K562 (cell line): ENCODE measurements at regions not wholly inside any gene's neighbourhood (a gene's known extent, or its start where the extent isn't known, plus 50 kb on each side); places are given as distances from the start of the nearest gene placed in this dataset. TPM values are rescaled to one million over a fixed set of nuclear protein-coding genes. Genes with fewer than 3 reads are reported as not detected.

Source experiments
- ATAC-seq: fragments of 200-7000 bp; cut with Tn5 transposase; 3 replicates; pipeline ENCODE4 v1.9.1; 2020; ENCODE audit warnings: moderate library complexity
- BruUV-seq: library from RNA; stranded (reverse); fragments of 400-500 nt; replicated peaks from 2 replicates; lab custom pipeline; 2021; lab: Mats Ljungman, UMichigan
- CTCF ChIA-PET: fragments of 300-600 bp; formaldehyde crosslinking; extraction: SDS; loops from one replicate; lab custom pipeline; 2021; ENCODE audit warnings: low intra/inter-chr PET ratio; lab: Yijun Ruan, JAX
- POLR2A ChIA-PET: fragments of 300-600, 350-650 bp; sonication (Branson Sonifier 250); formaldehyde crosslinking; extraction: SDS; loops from one replicate; lab custom pipeline; 2021; ENCODE audit warnings: antibody characterized with exemption, inconsistent platforms; lab: Yijun Ruan, JAX
- DNase-seq, 4 experiments: peaks; one replicate each; pipeline versions ENCODE4 v3.0.0 to v3.0.0-alpha.2; 2011 to 2018; ENCODE audit warnings: low spot score in 3 of 4, mixed read lengths in 3 of 4; ENCODE audit errors: extremely low read depth in 1 of 4
- FAIRE-seq: peaks from 2 replicates; lab custom pipeline; 2011; peaks lifted over from hg19 to GRCh38; lab: Jason Lieb, UNC
- H2AFZ ChIP-seq: 2 replicates; pipeline ENCODE4 v1.6.0; 2011; ENCODE audit warnings: low read depth, low read length, control low read depth, inconsistent platforms
- H3K27ac ChIP-seq: fragments of 200-600 bp; 3 replicates; pipeline ENCODE4 v1.8.0; 2011; ENCODE audit warnings: low read depth, mild to moderate bottlenecking, control low read depth, inconsistent platforms, low read length, moderate library complexity, mixed read lengths; ENCODE audit errors: extremely low read depth
- H3K27me3 ChIP-seq, 2 experiments: fragments of 300-600 bp in 1 of 2; 2 replicates in 1 of 2; 3 replicates in 1 of 2; pipeline versions ENCODE4 v1.6.0 to v1.8.0; 2011; ENCODE audit warnings: inconsistent platforms in 2 of 2, low read length in 2 of 2, mild to moderate bottlenecking in 1 of 2, mixed read lengths in 1 of 2, moderate library complexity in 1 of 2; ENCODE audit not compliant: control insufficient read depth in 2 of 2, insufficient read depth in 2 of 2
- H3K36me3 ChIP-seq: fragments of 300-600 bp; 3 replicates; pipeline ENCODE4 v1.8.0; 2011; ENCODE audit warnings: mild to moderate bottlenecking, low read length, inconsistent platforms; ENCODE audit not compliant: control insufficient read depth, insufficient read depth
- H3K4me1 ChIP-seq, 2 experiments: fragments of 200-600 bp in 1 of 2; replicated peaks in 1 of 2; 2 replicates in 1 of 2; 3 replicates in 1 of 2; pipeline versions ENCODE4 v1.5.1 to v1.8.0; 2011; ENCODE audit warnings: inconsistent platforms in 2 of 2, low read length in 2 of 2, mild to moderate bottlenecking in 1 of 2, mixed read lengths in 1 of 2, moderate library complexity in 1 of 2; ENCODE audit not compliant: control insufficient read depth in 2 of 2, insufficient read depth in 2 of 2
- H3K4me2 ChIP-seq: 2 replicates; pipeline ENCODE4 v1.6.1; 2011; ENCODE audit warnings: low read length, control low read depth, inconsistent platforms, mixed read lengths; ENCODE audit not compliant: insufficient read depth
- H3K4me3 ChIP-seq: fragments of 200-600 bp; sonication (generic), shearing (Covaris generic); 2 replicates; pipeline ENCODE4 v1.5.1; 2016; ENCODE audit warnings: control low read depth, inconsistent platforms
- H3K79me2 ChIP-seq: fragments of 200-600 bp; 3 replicates; pipeline ENCODE4 v1.8.0; 2011; ENCODE audit warnings: low read length, inconsistent platforms; ENCODE audit not compliant: control insufficient read depth, insufficient read depth
- H3K9ac ChIP-seq, 2 experiments: 2 replicates each; pipeline versions ENCODE4 v1.6.0 to v1.6.1; 2011; ENCODE audit warnings: low read depth in 2 of 2, low read length in 2 of 2, control low read depth in 1 of 2, inconsistent platforms in 1 of 2, mild to moderate bottlenecking in 1 of 2, mixed read lengths in 1 of 2; ENCODE audit not compliant: insufficient read depth in 1 of 2
- H3K9me1 ChIP-seq: one replicate; pipeline ENCODE4 v1.6.0; 2011; ENCODE audit warnings: inconsistent platforms, mild to moderate bottlenecking, low read length, moderate library complexity; ENCODE audit not compliant: control insufficient read depth, insufficient read depth
- H3K9me3 ChIP-seq: replicated peaks from 2 replicates; pipeline ENCODE4 v1.5.1; 2011; ENCODE audit warnings: low read depth, low read length, inconsistent platforms; ENCODE audit not compliant: control insufficient read depth, insufficient read depth
- H4K20me1 ChIP-seq: replicated peaks from 2 replicates; pipeline ENCODE4 v1.6.1; 2011; ENCODE audit warnings: low read length, inconsistent platforms, mixed read lengths; ENCODE audit not compliant: control insufficient read depth, insufficient read depth
- BRF1 ChIP-seq: IDR thresholded peaks from 3 replicates; pipeline ENCODE4 v1.6.1; 2011; ENCODE audit warnings: borderline replicate concordance, mild to moderate bottlenecking; ENCODE audit not compliant: insufficient read length; ENCODE audit errors: extremely low read depth
- PPARD ChIP-seq: fragments of 250-450 bp; sonication (Bioruptor Pico); IDR thresholded peaks from 2 replicates; pipeline ENCODE4 v1.8.0; 2022; ENCODE audit warnings: inconsistent platforms, mild to moderate bottlenecking, moderate library complexity
- ZNF76 ChIP-seq: fragments of 250-450 bp; sonication (Bioruptor Pico); IDR thresholded peaks from 2 replicates; pipeline ENCODE4 v1.4.0; 2020; ENCODE audit warnings: mild to moderate bottlenecking, moderate library complexity, borderline replicate concordance
- whole genome bisulfite sequencing: fragments of 100-300 bp; shearing (Covaris generic); methylation state at CpG from one replicate; pipeline ENCODE4 v1.1.6; 2016; ENCODE audit warnings: low coverage, mixed read lengths; ENCODE audit not compliant: insufficient coverage; ENCODE audit errors: missing lambda C conversion rate; 5-methylcytosine and 5-hydroxymethylcytosine counted together
- in situ Hi-C: fragments of 300-500 bp; cut with MboI; formaldehyde crosslinking; loops from 4 replicates; pipeline ENCODE4 v1.15.0; 2018; ENCODE audit warnings: inconsistent platforms, mixed read lengths
- intact Hi-C: fragments of 100-400 bp; cut with micrococcal nuclease; formaldehyde crosslinking; loops from 2 replicates; pipeline ENCODE4 v1.14.2; 2022
- microRNA counts: library from miRNA; unstranded; fragments of <30 nt; microRNA quantifications from one replicate; lab custom pipeline; 2016
- microRNA-seq: library from miRNA; unstranded; fragments of <30 nt; microRNA quantifications from one replicate; pipeline ENCODE4, GENCODE V29; 2018; ENCODE audit warnings: borderline microRNAs expressed
- small RNA-seq: library from RNA; depleted of rRNA; stranded (forward); fragments of <200 nt; gene quantifications from one replicate; pipeline ENCODE3, GENCODE V24; 2014
- TF ChIP-seq, protein P1 (sequence below): fragments of 450-650 bp; formaldehyde crosslinking; IDR thresholded peaks from 2 replicates; pipeline ENCODE4 v1.4.0; 2020; ENCODE audit warnings: mild to moderate bottlenecking, mixed read lengths
- TF ChIP-seq, protein P2 (sequence below), 3 experiments: fragments of 200-800 bp in 1 of 3; sonication (Bioruptor generic) in 1 of 3; sonication (generic) in 1 of 3; formaldehyde crosslinking in 1 of 3; IDR thresholded peaks; 2 replicates each; pipeline versions ENCODE4 v1.6.1 to v1.8.0; 2016 to 2022; ENCODE audit warnings: mild to moderate bottlenecking in 2 of 3, missing compliant biosample characterization in 2 of 3, missing genetic modification characterization in 2 of 3, missing genetic modification reagents in 1 of 3
- TF ChIP-seq, protein P3 (sequence below): fragments of 150-350 bp; conservative IDR thresholded peaks from 2 replicates; pipeline ENCODE4 v1.6.1; 2014; ENCODE audit warnings: low read length

DNA sequence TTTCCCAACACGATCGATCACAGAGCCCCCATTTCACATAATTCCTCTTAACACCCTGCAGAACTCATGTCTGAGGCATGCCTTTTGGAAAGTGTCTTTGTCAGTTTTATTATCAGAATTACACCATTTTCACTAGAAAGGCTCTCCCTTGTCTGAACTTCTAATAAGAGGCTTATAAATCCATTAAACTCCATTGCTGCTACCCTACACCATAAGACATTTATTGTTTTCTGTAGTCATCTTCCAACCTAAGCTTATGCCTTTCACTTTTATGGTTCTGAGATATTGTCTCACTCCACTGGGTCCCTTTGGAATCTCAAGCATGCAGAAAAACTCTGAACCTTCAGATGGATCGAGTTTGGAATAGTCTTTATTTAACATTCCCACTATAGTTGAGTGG lies 50.2 kb upstream of the TPM1 start:
- Histone ChIP-seq H3K4me2 (no peak overlapping the region), H3K36me3 (no peaks in the 10 kb centered on the region)
- TF ChIP-seq, protein P1, sequence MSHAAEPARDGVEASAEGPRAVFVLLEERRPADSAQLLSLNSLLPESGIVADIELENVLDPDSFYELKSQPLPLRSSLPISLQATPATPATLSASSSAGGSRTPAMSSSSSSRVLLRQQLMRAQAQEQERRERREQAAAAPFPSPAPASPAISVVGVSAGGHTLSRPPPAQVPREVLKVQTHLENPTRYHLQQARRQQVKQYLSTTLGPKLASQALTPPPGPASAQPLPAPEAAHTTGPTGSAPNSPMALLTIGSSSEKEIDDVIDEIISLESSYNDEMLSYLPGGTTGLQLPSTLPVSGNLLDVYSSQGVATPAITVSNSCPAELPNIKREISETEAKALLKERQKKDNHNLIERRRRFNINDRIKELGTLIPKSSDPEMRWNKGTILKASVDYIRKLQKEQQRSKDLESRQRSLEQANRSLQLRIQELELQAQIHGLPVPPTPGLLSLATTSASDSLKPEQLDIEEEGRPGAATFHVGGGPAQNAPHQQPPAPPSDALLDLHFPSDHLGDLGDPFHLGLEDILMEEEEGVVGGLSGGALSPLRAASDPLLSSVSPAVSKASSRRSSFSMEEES (CRISPR knock-in tag) = no peak
- TF ChIP-seq, protein P2, sequence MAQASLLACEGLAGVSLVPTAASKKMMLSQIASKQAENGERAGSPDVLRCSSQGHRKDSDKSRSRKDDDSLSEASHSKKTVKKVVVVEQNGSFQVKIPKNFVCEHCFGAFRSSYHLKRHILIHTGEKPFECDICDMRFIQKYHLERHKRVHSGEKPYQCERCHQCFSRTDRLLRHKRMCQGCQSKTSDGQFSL (CRISPR knock-in tag; IDR thresholded peaks at IDR 0.05) = no peak
- TF ChIP-seq, protein P2 (tag; IDR thresholded peaks at IDR 0.05) = no peak
- no peak for TF ChIP-seq BRF1
- TF ChIP-seq, protein P3, sequence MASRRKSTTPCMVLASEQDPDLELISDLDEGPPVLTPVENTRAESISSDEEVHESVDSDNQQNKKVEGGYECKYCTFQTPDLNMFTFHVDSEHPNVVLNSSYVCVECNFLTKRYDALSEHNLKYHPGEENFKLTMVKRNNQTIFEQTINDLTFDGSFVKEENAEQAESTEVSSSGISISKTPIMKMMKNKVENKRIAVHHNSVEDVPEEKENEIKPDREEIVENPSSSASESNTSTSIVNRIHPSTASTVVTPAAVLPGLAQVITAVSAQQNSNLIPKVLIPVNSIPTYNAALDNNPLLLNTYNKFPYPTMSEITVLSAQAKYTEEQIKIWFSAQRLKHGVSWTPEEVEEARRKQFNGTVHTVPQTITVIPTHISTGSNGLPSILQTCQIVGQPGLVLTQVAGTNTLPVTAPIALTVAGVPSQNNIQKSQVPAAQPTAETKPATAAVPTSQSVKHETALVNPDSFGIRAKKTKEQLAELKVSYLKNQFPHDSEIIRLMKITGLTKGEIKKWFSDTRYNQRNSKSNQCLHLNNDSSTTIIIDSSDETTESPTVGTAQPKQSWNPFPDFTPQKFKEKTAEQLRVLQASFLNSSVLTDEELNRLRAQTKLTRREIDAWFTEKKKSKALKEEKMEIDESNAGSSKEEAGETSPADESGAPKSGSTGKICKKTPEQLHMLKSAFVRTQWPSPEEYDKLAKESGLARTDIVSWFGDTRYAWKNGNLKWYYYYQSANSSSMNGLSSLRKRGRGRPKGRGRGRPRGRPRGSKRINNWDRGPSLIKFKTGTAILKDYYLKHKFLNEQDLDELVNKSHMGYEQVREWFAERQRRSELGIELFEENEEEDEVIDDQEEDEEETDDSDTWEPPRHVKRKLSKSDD = no peak
- TF ChIP-seq ZNF76 = no peak
- TF ChIP-seq PPARD = no peak
- TF ChIP-seq, all 486 proteins: peak for 0
- no peak overlapping the region for H2AFZ ChIP-seq
- intact Hi-C loops (no loop called here), in situ Hi-C loops (no loop called here)
- ATAC-seq (no peak), DNase-seq (no peak), FAIRE-seq (no peak)
- WGBS = 0% methylated on average over 3 of the region's 3 CpGs
- peaks cover 34 to 39% of the 10 kb centered on the region in 2 experiments for H3K27me3 ChIP-seq
- no peak overlapping the region for H3K27ac ChIP-seq
- H3K79me2 ChIP-seq = no peaks in the 10 kb centered on the region
- no peak overlapping the region for H3K9ac ChIP-seq
- no peaks in the 10 kb centered on the region for H3K9me1 ChIP-seq
- no peaks in the 10 kb centered on the region for H3K9me3 ChIP-seq
- no peak overlapping the region for H3K4me3 ChIP-seq
- no peaks in the 10 kb centered on the region for H4K20me1 ChIP-seq
- no peaks in the 10 kb centered on the region for H3K4me1 ChIP-seq
- CTCF ChIA-PET = interaction anchor here (0.6 kb wide), 1 partner anchor 32 kb away, joined by 3 read pairs; no protein-coding TSS in a partner anchor
- no TSS peak for BruUV-seq
- POLR2A ChIA-PET = no interaction called here

MicroRNAs encoded in the stretch of these regions (microRNA counts, 767-probe panel; counts per million panel counts)
- microRNA hsa-miR-190a (lab: Ali Mortazavi, UCI) = not detected

Small RNA genes lying in the stretch of these regions (microRNA-seq; reads per million reads assigned to microRNA genes)
- gene MIR190A = 0.64 reads per million
- not detected for gene MIR6085
- gene MIR8067 = not detected

Small RNA genes lying in the stretch of these regions (small RNA-seq; reads per million reads assigned to genes)
- gene MIR190A (not detected), gene MIR6085 (not detected), gene MIR8067 (not detected), gene RF00017 (not detected)
